Limb (tissue), 2 donors: ENCODE measurements at regions not wholly inside any gene's neighbourhood (a gene's known extent, or its start where the extent isn't known, plus 50 kb on each side); places are given as distances from the start of the nearest gene placed in this dataset.

Source experiments
- DNase-seq, 2 donors: peaks; one replicate each; pipeline ENCODE4 v3.0.0-alpha.2; 2016; ENCODE audit errors: extremely low spot score in 2 of 2

GRCh38 chr1:98384461-98385141 is 276.9 kb upstream of the SNX7 start:
- no peak for DNase-seq

GRCh38 chr1:98382986-98383740 is 278.4 kb upstream of the SNX7 start:
- DNase-seq, result no peak

- DNase-seq, result no peak
Observed at GRCh38 chr1:98382586-98382985, 278.9 kb upstream of the SNX7 start.

DNA sequence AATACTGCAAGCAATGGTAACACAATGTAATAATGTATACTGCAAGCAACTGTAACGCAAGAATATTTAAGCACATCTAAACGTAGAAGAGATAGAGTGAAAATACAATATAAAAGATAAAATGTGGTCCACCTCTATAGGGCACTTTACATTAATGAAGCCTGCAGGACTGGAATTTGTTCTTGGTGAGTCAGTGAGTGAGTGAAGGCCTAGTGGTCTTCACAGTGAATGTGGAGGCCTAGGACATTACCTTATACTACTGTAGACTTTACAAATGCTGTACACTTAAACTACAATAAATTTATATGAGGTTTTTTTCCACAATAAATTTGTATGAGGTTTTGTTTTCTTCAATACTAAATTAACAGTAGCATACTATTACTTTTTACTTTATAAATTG is 287.4 kb upstream of the SNX7 start:
- no peak for DNase-seq

DNA sequence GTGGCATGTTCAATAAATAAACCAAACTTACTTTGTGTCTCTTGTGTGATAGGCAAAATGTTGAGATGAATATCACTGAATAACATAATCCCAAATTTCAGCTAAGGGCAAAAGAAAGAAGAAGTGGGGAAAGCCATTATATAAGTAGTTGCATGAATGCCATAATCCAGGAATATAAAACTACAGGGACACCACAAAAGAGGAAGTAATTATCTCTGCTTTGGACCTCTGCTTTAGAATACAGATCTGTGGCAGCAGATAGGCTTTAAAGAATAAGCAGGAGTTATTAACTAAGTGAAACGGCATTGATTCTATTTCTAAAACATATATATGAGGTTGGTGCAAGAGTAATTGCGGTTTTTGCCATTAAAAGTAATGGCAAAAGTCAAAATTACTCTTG is 288.5 kb upstream of the SNX7 start:
- DNase-seq, result no peak

DNA sequence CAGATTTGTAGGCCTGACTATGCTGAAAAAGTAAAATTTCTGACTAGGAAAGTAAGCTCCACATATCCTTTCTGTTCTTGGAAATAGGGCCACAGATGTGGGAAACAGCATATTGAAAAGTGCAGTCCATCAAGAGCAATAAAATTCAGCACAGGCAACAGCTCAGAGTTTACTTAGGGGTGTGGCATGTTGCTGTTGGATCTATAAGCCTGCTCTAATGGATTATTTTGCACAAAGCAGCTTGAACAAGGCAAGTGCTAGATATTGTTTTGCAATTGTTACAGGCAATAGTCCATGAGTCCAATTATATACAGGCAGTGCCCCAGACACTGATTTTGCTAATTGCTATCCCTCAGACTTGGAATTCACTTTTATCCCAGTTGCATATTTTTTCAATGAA is 289.8 kb upstream of the SNX7 start:
- DNase-seq, result no peak

DNA sequence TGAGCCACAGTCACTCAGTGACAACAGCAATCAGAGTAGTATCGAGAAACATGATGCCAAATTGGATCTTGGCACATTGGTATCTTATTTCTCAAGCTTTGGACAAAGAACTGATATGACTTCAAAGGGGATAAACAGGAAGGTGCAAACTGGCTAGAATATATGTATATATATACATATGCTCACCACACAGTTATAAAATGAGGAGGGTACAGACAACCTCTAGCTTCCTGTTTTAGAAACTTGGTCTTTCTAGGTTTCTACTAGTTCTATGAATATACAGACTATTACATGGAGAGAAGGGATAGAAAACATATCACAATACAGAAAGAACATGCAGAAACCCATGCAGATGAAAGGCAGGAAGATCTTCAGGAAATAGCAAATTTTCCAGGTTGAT is 292.1 kb upstream of the SNX7 start:
- DNase-seq, result no peak

DNA sequence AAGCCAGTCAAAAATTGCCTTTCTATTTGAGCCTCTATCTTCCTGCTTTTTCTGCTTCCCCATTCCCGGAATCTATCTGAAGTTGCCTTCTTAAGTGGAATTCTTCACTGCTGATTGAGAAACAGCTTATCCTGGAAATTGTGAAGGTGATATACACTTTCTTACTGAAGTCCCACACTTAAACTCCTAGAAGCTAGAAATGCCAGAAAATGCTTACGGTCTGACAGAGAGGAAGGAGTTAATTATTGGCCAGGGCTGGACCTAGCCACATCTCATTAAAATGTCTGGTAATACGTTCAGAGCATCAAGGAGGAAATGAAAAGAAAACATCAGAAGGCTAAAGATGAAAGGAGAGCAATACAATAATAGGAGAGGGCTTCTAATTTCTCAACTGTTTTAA is 292.5 kb upstream of the SNX7 start:
- DNase-seq, result no peak

DNA sequence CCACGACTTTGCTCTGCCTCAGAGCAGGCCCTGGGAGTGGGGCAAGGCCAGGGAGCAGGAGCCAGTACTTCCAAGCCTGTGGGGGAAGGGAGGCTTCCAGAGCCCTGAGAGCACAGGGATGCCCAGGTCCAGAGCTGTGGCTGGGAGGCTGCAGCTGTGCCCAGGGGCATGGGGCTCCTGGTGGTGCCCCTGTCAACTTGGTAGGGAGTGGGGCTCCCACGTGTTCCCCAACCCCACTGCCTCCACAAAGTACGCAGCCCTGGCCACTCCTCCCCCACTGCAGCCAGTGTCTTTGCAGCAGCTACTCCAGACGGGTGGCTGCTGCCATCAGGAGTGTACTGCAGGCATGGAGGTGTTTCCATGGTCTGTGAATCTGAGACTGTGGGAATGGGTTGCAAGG is 294.1 kb upstream of the SNX7 start:
- no peak for DNase-seq

- no peak for DNase-seq
Observed at GRCh38 chr1:98366343-98366742, 295.2 kb upstream of the SNX7 start.

GRCh38 chr1:98364544-98364943 is 297.0 kb upstream of the SNX7 start:
- no peak for DNase-seq

- no peak for DNase-seq
Observed at GRCh38 chr1:98360864-98361263, 300.7 kb upstream of the SNX7 start.

GRCh38 chr1:98355656-98356383 is 305.7 kb upstream of the SNX7 start:
- peak in 1 of 2 donors; percentile 18 for DNase-seq

- no peak for DNase-seq
Observed at GRCh38 chr1:98352378-98352777, 309.1 kb upstream of the SNX7 start.

DNA sequence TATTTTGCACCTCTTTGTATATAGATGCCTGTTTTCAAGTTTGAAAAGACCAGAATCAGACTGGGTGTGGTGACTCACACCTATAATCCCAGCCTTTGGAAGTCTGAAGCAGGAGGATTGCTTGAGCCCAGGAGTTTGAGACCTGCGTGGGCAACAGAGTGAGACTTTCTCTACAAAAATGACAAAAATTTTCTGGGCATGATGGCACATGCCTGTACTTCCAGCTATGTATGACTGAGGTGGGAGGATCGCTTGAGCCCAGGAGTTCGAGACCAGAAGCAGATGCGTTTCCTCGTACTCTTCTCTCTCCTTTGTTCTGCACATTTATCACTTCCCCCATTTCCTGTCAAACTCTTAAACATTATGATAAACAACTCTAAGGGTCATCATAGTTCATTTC is 310.0 kb upstream of the SNX7 start:
- no peak for DNase-seq

DNA sequence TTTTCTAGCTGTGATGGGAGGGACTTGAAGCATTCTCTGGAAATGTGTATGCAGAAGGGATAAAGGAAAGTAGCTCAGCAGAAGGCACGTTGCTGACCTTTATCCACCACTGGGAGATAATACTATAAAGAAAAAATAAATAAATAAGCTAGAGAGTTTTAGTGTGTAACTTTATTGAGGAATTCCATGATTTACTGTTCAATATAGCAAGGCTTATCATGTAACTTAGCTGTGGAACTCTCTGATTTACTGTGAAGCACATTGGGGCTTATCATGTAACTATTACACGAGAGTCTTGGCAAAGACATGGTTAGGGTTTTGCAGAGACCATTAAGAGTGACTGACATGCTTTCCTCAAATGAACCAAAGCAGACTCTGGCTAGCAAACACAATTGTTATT is 316.1 kb upstream of the SNX7 start:
- no peak for DNase-seq

GRCh38 chr1:98344731-98345130 is 316.8 kb upstream of the SNX7 start:
- DNase-seq, result no peak

DNA sequence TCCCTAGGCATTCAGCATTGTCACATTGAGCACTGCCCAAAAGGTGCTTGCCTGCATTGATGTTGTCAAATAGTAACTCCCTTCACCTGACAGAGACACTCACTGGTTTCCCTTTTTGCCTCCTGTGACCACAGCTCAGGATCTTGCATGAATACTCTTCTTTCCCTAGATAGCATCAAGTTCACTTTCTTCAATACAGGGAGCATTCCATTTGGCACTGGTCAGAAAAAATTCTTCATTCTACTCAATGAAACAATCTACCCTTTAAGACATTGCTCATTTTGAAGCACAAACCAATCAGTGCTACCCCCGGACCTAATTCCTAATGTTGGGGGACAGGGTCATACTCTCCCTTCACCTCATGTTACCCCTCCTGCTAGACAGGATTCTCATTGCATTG is 319.0 kb upstream of the SNX7 start:
- DNase-seq, result no peak

GRCh38 chr1:98340511-98340910 is 321.0 kb upstream of the SNX7 start:
- no peak for DNase-seq

GRCh38 chr1:98336472-98337083 is 324.9 kb upstream of the SNX7 start:
- no peak for DNase-seq

GRCh38 chr1:98333936-98334335 is 327.6 kb upstream of the SNX7 start:
- DNase-seq, result no peak

DNA sequence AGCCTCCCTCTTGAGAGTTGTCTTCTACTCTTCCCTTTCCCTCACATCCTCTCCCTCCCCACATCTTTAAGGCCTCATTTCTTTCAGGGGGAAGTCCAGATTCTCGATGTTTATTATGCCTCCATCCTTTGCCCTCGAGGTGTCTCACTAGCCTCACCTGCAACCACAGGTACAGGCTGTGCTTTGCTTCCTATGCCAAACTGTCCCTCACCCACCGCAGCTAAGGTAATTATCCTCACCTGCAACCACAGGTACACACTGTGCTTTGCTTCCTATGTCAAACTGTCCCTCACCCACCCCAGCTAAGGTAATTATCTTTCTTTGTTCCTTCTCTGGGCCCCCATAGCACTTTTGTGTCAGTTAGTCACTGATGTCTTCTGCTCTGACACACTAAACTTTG is 328.1 kb upstream of the SNX7 start:
- no peak for DNase-seq
